Loucy (cell line): ENCODE measurements at regions not wholly inside any gene's neighbourhood (a gene's known extent, or its start where the extent isn't known, plus 50 kb on each side); places are given as distances from the start of the nearest gene placed in this dataset.

Experiments used
- H2AFZ ChIP-seq: fragments of 200-600 bp; sonication (generic); 2 replicates; pipeline ENCODE4 v1.6.0; 2016; ENCODE audit warnings: antibody characterized with exemption, mild to moderate bottlenecking, low read length, moderate library complexity
- H3F3A ChIP-seq: fragments of 200-600 bp; 2 replicates; pipeline ENCODE4 v1.6.0; 2016; ENCODE audit warnings: antibody characterized with exemption, low read depth, mild to moderate bottlenecking
- H3K27me3 ChIP-seq: fragments of 200-600 bp; sonication (generic); 2 replicates; pipeline ENCODE4 v1.6.1; 2014; ENCODE audit warnings: low read length, mild to moderate bottlenecking; ENCODE audit not compliant: insufficient read depth, poor library complexity, severe bottlenecking
- H3K36me3 ChIP-seq: fragments of 200-600 bp; sonication (generic); 2 replicates; pipeline ENCODE4 v1.6.1; 2016; ENCODE audit warnings: low read length; ENCODE audit not compliant: insufficient read depth
- H3K4me1 ChIP-seq: fragments of 200-600 bp; sonication (generic); 2 replicates; pipeline ENCODE4 v1.5.1; 2014; ENCODE audit warnings: low read length, mild to moderate bottlenecking; ENCODE audit not compliant: insufficient read depth, poor library complexity, severe bottlenecking
- H3K4me2 ChIP-seq: fragments of 200-600 bp; sonication (generic); 2 replicates; pipeline ENCODE4 v1.6.0; 2014; ENCODE audit warnings: antibody characterized with exemption, low read length, low read depth, mild to moderate bottlenecking; ENCODE audit not compliant: poor library complexity, severe bottlenecking
- H3K4me3 ChIP-seq: fragments of 200-600 bp; sonication (generic); 2 replicates; pipeline ENCODE4 v1.5.1; 2014; ENCODE audit warnings: low read length, mild to moderate bottlenecking, mixed read lengths; ENCODE audit not compliant: poor library complexity, severe bottlenecking
- H3K79me2 ChIP-seq: fragments of 200-600 bp; sonication (generic); 2 replicates; pipeline ENCODE4 v1.6.1; 2014; ENCODE audit warnings: low read length; ENCODE audit not compliant: insufficient read depth
- H3K9ac ChIP-seq: fragments of 200-600 bp; sonication (generic); 2 replicates; pipeline ENCODE4 v1.6.0; 2014; ENCODE audit warnings: mild to moderate bottlenecking, low read depth, low read length, moderate library complexity; ENCODE audit not compliant: poor library complexity, severe bottlenecking
- H3K9me2 ChIP-seq: fragments of 200-600 bp; sonication (generic); replicated peaks from 2 replicates; pipeline ENCODE4 v1.6.1; 2016; ENCODE audit warnings: low read depth, low read length, mixed read lengths
- H3K9me3 ChIP-seq: fragments of 200-600 bp; sonication (generic); 2 replicates; pipeline ENCODE4 v1.6.1; 2014; ENCODE audit warnings: mild to moderate bottlenecking, antibody characterized with exemption, low read length, low read depth; ENCODE audit not compliant: insufficient read depth
- H4K20me1 ChIP-seq: fragments of 200-600 bp; sonication (generic); 2 replicates; pipeline ENCODE4 v1.6.0; 2014; ENCODE audit warnings: antibody characterized with exemption, low read length, mild to moderate bottlenecking; ENCODE audit not compliant: insufficient read depth, poor library complexity, severe bottlenecking
- CTCF ChIP-seq: fragments of 200-600 bp; sonication (generic); conservative IDR thresholded peaks from 2 replicates; pipeline ENCODE4 v1.5.1; 2014; ENCODE audit warnings: mild to moderate bottlenecking, antibody characterized with exemption, low read length
- EZH2phosphoT487 ChIP-seq: fragments of 200-600 bp; IDR thresholded peaks from 2 replicates; pipeline ENCODE4 v1.6.1; 2018; ENCODE audit warnings: antibody characterized with exemption, mild to moderate bottlenecking, moderate library complexity, borderline replicate concordance

GRCh38 chr3:25899352-25900101 is 109.6 kb downstream of the OXSM start:
- no peak overlapping the region for H2AFZ ChIP-seq
- no peaks in the 10 kb centered on the region for H3K36me3 ChIP-seq
- TF ChIP-seq CTCF (no peak), EZH2phosphoT487 (no peak)
- peaks cover 13% of the 10 kb centered on the region for H3K4me1 ChIP-seq
- H3F3A ChIP-seq = no peaks in the 10 kb centered on the region
- no peak overlapping the region for H3K9ac ChIP-seq
- H3K79me2 ChIP-seq = no peaks in the 10 kb centered on the region
- H4K20me1 ChIP-seq = no peaks in the 10 kb centered on the region
- no peaks in the 10 kb centered on the region for H3K27me3 ChIP-seq
- H3K4me3 ChIP-seq = no peak overlapping the region
- H3K4me2 ChIP-seq = no peak overlapping the region
- H3K9me2 ChIP-seq = no peaks in the 10 kb centered on the region
- no peaks in the 10 kb centered on the region for H3K9me3 ChIP-seq

GRCh38 chr3:25900161-25900560 is 110.3 kb downstream of the OXSM start:
- Histone ChIP-seq H3K4me1 (peaks cover 13% of the 10 kb centered on the region), H3K9me2 (no peaks in the 10 kb centered on the region)

DNA sequence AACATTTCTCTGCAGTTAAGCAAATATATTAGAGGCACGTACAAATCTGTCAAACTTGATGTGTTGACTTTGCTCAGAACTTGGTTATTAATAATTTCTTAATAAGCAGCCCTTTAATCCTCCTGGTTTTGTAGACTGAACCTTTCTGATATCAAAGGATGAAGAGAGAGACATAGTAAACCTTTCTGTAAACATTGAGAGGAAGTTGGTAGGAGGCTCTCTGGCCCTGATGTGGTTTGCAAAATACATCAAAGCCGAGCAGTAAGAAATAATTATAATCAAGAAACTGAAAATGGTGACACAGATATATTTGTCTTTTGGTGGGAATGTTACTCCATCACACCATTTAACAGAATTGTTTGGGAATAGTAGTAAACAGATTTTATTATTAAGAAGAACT is 111.9 kb downstream of the OXSM start:
- TF ChIP-seq CTCF (no peak), EZH2phosphoT487 (no peak)
- Histone ChIP-seq H3K4me2 (peak overlapping the region; percentile 0), H3K79me2 (no peaks in the 10 kb centered on the region)

More at GRCh38 chr3:25900161-25900560, 110.3 kb downstream of the OXSM start:
- Histone ChIP-seq H3F3A (no peaks in the 10 kb centered on the region), H3K36me3 (no peaks in the 10 kb centered on the region), H4K20me1 (no peaks in the 10 kb centered on the region), H3K4me2 (no peak overlapping the region), H3K9me3 (no peaks in the 10 kb centered on the region), H2AFZ (no peak overlapping the region), H3K4me3 (no peak overlapping the region), H3K9ac (no peak overlapping the region), H3K27me3 (no peaks in the 10 kb centered on the region), H3K79me2 (no peaks in the 10 kb centered on the region)
- TF ChIP-seq EZH2phosphoT487 (no peak), CTCF (no peak)

More for the DNA sequence above, 111.9 kb downstream of the OXSM start:
- no peaks in the 10 kb centered on the region for H3K36me3 ChIP-seq
- no peaks in the 10 kb centered on the region for H3K9me3 ChIP-seq
- no peak overlapping the region for H3K4me3 ChIP-seq
- no peak overlapping the region for H2AFZ ChIP-seq
- no peak overlapping the region for H3K9ac ChIP-seq
- no peaks in the 10 kb centered on the region for H4K20me1 ChIP-seq
- no peaks in the 10 kb centered on the region for H3K9me2 ChIP-seq
- H3K27me3 ChIP-seq = no peaks in the 10 kb centered on the region
- peaks cover 13% of the 10 kb centered on the region for H3K4me1 ChIP-seq
- H3F3A ChIP-seq = no peaks in the 10 kb centered on the region
